GM23338 (cell line): ENCODE measurements at regions not wholly inside any gene's neighbourhood (a gene's known extent, or its start where the extent isn't known, plus 50 kb on each side); places are given as distances from the start of the nearest gene placed in this dataset.

Experiments
- ATAC-seq: fragments of 200-7000 bp; cut with Tn5 transposase; 3 replicates; pipeline ENCODE4 v1.9.1; 2020
- DNase-seq: peaks from one replicate; pipeline ENCODE4 v3.0.0-alpha.2; 2015; ENCODE audit warnings: low spot score
- H2AFZ ChIP-seq: fragments of 200-600 bp; sonication (generic); 2 replicates; pipeline ENCODE4 v1.8.0; 2016; ENCODE audit warnings: antibody characterized with exemption, mild to moderate bottlenecking, moderate library complexity
- H3F3A ChIP-seq: fragments of 200-600 bp; sonication (generic); replicated peaks from 2 replicates; pipeline ENCODE4 v1.8.0; 2017; ENCODE audit warnings: antibody characterized with exemption, mixed run types, low read depth
- H3K27ac ChIP-seq: fragments of 200-600 bp; sonication (generic); 2 replicates; pipeline ENCODE4 v1.6.1; 2016; ENCODE audit warnings: low read depth
- H3K27me3 ChIP-seq: fragments of 200-600 bp; sonication (generic); 2 replicates; pipeline ENCODE4 v1.8.0; 2016; ENCODE audit warnings: mild to moderate bottlenecking, mixed run types, moderate library complexity; ENCODE audit not compliant: insufficient read depth
- H3K36me3 ChIP-seq: fragments of 200-600 bp; sonication (generic); 2 replicates; pipeline ENCODE4 v1.8.0; 2016; ENCODE audit warnings: mild to moderate bottlenecking; ENCODE audit not compliant: insufficient read depth
- H3K4me1 ChIP-seq: fragments of 200-600 bp; sonication (generic); 2 replicates; pipeline ENCODE4 v1.8.0; 2016; ENCODE audit warnings: mild to moderate bottlenecking, moderate library complexity; ENCODE audit not compliant: insufficient read depth
- H3K4me2 ChIP-seq: fragments of 200-600 bp; sonication (generic); 2 replicates; pipeline ENCODE4 v1.7.1; 2017; ENCODE audit warnings: mixed run types
- H3K4me3 ChIP-seq: fragments of 200-600 bp; sonication (generic); 2 replicates; pipeline ENCODE4 v1.6.1; 2016; ENCODE audit warnings: mixed run types
- H3K79me2 ChIP-seq: fragments of 200-600 bp; sonication (generic); replicated peaks from 2 replicates; pipeline ENCODE4 v1.8.0; 2017; ENCODE audit warnings: mild to moderate bottlenecking; ENCODE audit not compliant: insufficient read depth
- H3K9me2 ChIP-seq: fragments of 200-600 bp; sonication (generic); 2 replicates; pipeline ENCODE4 v1.8.0; 2017; ENCODE audit not compliant: insufficient read depth
- H4K20me1 ChIP-seq: fragments of 200-600 bp; sonication (generic); replicated peaks from 2 replicates; pipeline ENCODE4 v1.8.0; 2017; ENCODE audit warnings: mild to moderate bottlenecking; ENCODE audit not compliant: insufficient read depth
- H3K27ac Mint-ChIP-seq: 2 replicates; pipeline ENCODE4 v1.8.0; 2020; ENCODE audit warnings: inconsistent platforms, mild to moderate bottlenecking, moderate library complexity, mixed read lengths
- H3K27me3 Mint-ChIP-seq: 3 replicates; pipeline ENCODE4 v1.8.0; 2022; ENCODE audit warnings: low read depth, mild to moderate bottlenecking, moderate library complexity, mixed read lengths, inconsistent platforms; ENCODE audit not compliant: insufficient read depth, poor library complexity
- H3K36me3 Mint-ChIP-seq: 3 replicates; pipeline ENCODE4 v1.8.0; 2021; ENCODE audit warnings: low read depth, mild to moderate bottlenecking, inconsistent platforms, moderate library complexity, mixed read lengths
- H3K4me1 Mint-ChIP-seq: 3 replicates; pipeline ENCODE4 v1.8.0; 2020; ENCODE audit warnings: mild to moderate bottlenecking, inconsistent platforms, mixed read lengths
- H3K4me3 Mint-ChIP-seq: 3 replicates; pipeline ENCODE4 v1.8.0; 2021; ENCODE audit warnings: moderate library complexity, mild to moderate bottlenecking, inconsistent platforms, mixed read lengths
- H3K9me3 Mint-ChIP-seq: 3 replicates; pipeline ENCODE4 v1.8.0; 2020; ENCODE audit warnings: moderate library complexity, mild to moderate bottlenecking, inconsistent platforms, mixed read lengths
- EZH2 ChIP-seq: fragments of 200-600 bp; sonication (generic); IDR thresholded peaks from one replicate; pipeline ENCODE4 v1.8.0; 2017; ENCODE audit warnings: antibody characterized with exemption, mild to moderate bottlenecking, low read depth; ENCODE audit not compliant: unreplicated experiment
- NANOG ChIP-seq: IDR thresholded peaks from 2 replicates; pipeline ENCODE4 v1.6.1; 2016; ENCODE audit warnings: antibody characterized with exemption, borderline replicate concordance
- ZNF114 ChIP-seq: fragments of 250-450 bp; sonication (Bioruptor Pico); IDR thresholded peaks from 2 replicates; pipeline ENCODE4 v1.5.0; 2020; ENCODE audit warnings: mild to moderate bottlenecking, moderate library complexity
- TF ChIP-seq, protein P1 (sequence below): IDR thresholded peaks from 2 replicates; pipeline ENCODE4 v1.6.1; 2016; ENCODE audit warnings: antibody characterized with exemption
- TF ChIP-seq, protein P2 (sequence below): fragments of 250-450 bp; sonication (Bioruptor Pico); IDR thresholded peaks from 2 replicates; pipeline ENCODE4 v1.5.0; 2020; ENCODE audit warnings: mild to moderate bottlenecking, moderate library complexity
- TF ChIP-seq, protein P3 (sequence below), 2 experiments: fragments of 200-600 bp in 1 of 2; sonication (generic) in 1 of 2; conservative IDR thresholded peaks; 2 replicates each; pipeline versions ENCODE4 v1.5.1 to v1.6.1; 2016 to 2017; ENCODE audit warnings: antibody characterized with exemption in 2 of 2, low read depth in 2 of 2, mild to moderate bottlenecking in 2 of 2, moderate library complexity in 1 of 2

DNA sequence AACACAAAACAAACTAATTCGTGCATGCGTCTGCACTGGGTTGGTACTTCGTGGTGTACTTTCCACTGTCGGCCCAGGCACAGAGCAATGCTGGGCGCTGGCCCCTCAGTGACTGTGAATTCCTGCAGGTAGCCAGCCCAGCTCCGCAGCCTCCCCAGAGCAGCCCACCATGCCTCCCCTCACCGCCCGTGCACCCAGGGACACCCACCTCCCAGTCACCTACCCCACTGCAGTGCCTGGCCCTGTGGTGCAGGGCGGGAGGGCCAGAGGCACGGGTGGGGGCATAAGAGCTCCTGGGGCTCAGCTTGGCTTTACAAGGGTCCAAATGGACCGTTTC lies 93.1 kb upstream of the ZNF507 start (continued):
- TF ChIP-seq, protein P1, sequence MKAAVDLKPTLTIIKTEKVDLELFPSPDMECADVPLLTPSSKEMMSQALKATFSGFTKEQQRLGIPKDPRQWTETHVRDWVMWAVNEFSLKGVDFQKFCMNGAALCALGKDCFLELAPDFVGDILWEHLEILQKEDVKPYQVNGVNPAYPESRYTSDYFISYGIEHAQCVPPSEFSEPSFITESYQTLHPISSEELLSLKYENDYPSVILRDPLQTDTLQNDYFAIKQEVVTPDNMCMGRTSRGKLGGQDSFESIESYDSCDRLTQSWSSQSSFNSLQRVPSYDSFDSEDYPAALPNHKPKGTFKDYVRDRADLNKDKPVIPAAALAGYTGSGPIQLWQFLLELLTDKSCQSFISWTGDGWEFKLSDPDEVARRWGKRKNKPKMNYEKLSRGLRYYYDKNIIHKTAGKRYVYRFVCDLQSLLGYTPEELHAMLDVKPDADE, result no peak
- no peak for TF ChIP-seq EZH2
- TF ChIP-seq, protein P2, sequence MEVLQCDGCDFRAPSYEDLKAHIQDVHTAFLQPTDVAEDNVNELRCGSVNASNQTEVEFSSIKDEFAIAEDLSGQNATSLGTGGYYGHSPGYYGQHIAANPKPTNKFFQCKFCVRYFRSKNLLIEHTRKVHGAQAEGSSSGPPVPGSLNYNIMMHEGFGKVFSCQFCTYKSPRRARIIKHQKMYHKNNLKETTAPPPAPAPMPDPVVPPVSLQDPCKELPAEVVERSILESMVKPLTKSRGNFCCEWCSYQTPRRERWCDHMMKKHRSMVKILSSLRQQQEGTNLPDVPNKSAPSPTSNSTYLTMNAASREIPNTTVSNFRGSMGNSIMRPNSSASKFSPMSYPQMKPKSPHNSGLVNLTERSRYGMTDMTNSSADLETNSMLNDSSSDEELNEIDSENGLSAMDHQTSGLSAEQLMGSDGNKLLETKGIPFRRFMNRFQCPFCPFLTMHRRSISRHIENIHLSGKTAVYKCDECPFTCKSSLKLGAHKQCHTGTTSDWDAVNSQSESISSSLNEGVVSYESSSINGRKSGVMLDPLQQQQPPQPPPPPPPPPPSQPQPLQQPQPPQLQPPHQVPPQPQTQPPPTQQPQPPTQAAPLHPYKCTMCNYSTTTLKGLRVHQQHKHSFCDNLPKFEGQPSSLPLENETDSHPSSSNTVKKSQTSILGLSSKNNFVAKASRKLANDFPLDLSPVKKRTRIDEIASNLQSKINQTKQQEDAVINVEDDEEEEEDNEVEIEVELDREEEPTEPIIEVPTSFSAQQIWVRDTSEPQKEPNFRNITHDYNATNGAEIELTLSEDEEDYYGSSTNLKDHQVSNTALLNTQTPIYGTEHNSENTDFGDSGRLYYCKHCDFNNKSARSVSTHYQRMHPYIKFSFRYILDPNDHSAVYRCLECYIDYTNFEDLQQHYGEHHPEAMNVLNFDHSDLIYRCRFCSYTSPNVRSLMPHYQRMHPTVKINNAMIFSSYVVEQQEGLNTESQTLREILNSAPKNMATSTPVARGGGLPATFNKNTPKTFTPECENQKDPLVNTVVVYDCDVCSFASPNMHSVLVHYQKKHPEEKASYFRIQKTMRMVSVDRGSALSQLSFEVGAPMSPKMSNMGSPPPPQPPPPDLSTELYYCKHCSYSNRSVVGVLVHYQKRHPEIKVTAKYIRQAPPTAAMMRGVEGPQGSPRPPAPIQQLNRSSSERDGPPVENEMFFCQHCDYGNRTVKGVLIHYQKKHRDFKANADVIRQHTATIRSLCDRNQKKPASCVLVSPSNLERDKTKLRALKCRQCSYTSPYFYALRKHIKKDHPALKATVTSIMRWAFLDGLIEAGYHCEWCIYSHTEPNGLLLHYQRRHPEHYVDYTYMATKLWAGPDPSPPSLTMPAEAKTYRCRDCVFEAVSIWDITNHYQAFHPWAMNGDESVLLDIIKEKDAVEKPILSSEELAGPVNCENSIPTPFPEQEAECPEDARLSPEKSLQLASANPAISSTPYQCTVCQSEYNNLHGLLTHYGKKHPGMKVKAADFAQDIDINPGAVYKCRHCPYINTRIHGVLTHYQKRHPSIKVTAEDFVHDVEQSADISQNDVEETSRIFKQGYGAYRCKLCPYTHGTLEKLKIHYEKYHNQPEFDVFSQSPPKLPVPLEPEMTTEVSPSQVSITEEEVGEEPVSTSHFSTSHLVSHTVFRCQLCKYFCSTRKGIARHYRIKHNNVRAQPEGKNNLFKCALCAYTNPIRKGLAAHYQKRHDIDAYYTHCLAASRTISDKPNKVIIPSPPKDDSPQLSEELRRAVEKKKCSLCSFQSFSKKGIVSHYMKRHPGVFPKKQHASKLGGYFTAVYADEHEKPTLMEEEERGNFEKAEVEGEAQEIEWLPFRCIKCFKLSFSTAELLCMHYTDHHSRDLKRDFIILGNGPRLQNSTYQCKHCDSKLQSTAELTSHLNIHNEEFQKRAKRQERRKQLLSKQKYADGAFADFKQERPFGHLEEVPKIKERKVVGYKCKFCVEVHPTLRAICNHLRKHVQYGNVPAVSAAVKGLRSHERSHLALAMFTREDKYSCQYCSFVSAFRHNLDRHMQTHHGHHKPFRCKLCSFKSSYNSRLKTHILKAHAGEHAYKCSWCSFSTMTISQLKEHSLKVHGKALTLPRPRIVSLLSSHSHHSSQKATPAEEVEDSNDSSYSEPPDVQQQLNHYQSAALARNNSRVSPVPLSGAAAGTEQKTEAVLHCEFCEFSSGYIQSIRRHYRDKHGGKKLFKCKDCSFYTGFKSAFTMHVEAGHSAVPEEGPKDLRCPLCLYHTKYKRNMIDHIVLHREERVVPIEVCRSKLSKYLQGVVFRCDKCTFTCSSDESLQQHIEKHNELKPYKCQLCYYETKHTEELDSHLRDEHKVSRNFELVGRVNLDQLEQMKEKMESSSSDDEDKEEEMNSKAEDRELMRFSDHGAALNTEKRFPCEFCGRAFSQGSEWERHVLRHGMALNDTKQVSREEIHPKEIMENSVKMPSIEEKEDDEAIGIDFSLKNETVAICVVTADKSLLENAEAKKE (CRISPR knock-in tag), result no peak

DNA sequence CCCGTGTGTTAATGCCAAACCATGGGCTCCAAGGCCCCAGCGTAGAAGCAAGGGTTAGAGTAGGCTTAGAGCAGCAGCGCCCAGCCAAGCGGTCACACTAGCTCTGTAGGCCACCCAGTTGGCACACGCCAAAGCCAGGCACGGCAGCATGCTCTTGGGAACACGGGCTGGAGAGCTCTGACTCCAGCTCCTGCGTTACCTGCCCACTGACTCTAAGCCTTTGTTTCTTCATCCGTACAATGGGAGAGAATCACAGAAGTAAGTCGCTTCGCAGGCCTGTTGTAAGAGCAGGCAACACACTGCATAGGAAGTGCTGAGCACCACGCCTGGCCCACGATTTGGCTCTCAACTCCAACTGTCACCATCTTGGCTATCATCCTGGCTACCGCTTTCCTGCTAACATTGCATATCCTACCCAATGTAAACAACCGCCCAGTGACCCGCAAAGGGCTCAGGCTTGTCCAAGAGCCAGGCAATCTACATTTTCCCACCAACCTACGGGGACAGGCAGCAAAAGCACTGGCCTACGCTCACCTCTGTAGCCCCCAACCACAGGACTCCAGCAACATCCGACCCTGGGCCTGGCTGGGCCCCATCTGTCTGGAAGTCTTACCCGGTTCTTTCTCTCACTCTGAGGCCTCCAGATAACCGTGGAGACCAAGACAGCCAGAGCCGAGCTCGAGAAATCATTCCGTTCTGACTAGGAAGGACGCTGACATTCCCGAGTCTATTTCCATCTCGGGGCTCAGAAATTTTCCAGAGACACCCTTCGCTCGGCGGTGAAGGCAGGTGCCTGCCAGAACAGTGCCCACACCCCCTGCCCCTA lies 91.5 kb upstream of the ZNF507 start:
- Mint-ChIP-seq H3K9me3 (no peaks in the 10 kb centered on the region), H3K27ac (no peak overlapping the region), H3K36me3 (no peaks in the 10 kb centered on the region), H3K4me3 (no peak overlapping the region), H3K4me1 (no peaks in the 10 kb centered on the region), H3K27me3 (peaks cover 19% of the 10 kb centered on the region)
- Histone ChIP-seq H2AFZ (0 out of 2 replicates have a peak overlapping the region, but pooled peaks have one; percentile 18), H3K4me3 (no peak overlapping the region), H3K27me3 (no peaks in the 10 kb centered on the region), H3K4me2 (no peak overlapping the region), H3K27ac (no peak overlapping the region), H3K79me2 (no peaks in the 10 kb centered on the region), H4K20me1 (no peaks in the 10 kb centered on the region), H3F3A (no peaks in the 10 kb centered on the region), H3K36me3 (no peaks in the 10 kb centered on the region), H3K4me1 (no peaks in the 10 kb centered on the region), H3K9me2 (peaks cover 5% of the 10 kb centered on the region; the same call in 1 of the 2 replicates)
- DNase-seq, result no peak
- ATAC-seq, result no peak
- no peak for TF ChIP-seq ZNF114 (CRISPR knock-in tag)
- TF ChIP-seq NANOG, result no peak
- TF ChIP-seq, protein P3, sequence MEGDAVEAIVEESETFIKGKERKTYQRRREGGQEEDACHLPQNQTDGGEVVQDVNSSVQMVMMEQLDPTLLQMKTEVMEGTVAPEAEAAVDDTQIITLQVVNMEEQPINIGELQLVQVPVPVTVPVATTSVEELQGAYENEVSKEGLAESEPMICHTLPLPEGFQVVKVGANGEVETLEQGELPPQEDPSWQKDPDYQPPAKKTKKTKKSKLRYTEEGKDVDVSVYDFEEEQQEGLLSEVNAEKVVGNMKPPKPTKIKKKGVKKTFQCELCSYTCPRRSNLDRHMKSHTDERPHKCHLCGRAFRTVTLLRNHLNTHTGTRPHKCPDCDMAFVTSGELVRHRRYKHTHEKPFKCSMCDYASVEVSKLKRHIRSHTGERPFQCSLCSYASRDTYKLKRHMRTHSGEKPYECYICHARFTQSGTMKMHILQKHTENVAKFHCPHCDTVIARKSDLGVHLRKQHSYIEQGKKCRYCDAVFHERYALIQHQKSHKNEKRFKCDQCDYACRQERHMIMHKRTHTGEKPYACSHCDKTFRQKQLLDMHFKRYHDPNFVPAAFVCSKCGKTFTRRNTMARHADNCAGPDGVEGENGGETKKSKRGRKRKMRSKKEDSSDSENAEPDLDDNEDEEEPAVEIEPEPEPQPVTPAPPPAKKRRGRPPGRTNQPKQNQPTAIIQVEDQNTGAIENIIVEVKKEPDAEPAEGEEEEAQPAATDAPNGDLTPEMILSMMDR (conservative IDR thresholded peaks at IDR 0.05; ENCODE audit: low read depth in 2 of 2), result no peak
